NB4 (cell line): ENCODE measurements at regions not wholly inside any gene's neighbourhood (a gene's known extent, or its start where the extent isn't known, plus 50 kb on each side); places are given as distances from the start of the nearest gene placed in this dataset.
"Not testable (repeated sequence)": the region's sequence is repeated elsewhere in the genome, so short reads cannot be mapped to it uniquely, and the experiment has no call there.

Source experiments
- POLR2A ChIP-seq: IDR thresholded peaks from 2 replicates; pipeline ENCODE4 v1.6.1; 2011; ENCODE audit warnings: mild to moderate bottlenecking; ENCODE audit not compliant: insufficient read length; ENCODE audit errors: extremely low read depth
- TF ChIP-seq, protein P1 (sequence below): IDR thresholded peaks from one replicate; pipeline ENCODE4 v1.5.1; 2012; ENCODE audit warnings: low read depth, low read length

GRCh38 chr11:67880594-67881196, 123.2 kb downstream of the UNC93B1 start:
- TF ChIP-seq, protein P1, sequence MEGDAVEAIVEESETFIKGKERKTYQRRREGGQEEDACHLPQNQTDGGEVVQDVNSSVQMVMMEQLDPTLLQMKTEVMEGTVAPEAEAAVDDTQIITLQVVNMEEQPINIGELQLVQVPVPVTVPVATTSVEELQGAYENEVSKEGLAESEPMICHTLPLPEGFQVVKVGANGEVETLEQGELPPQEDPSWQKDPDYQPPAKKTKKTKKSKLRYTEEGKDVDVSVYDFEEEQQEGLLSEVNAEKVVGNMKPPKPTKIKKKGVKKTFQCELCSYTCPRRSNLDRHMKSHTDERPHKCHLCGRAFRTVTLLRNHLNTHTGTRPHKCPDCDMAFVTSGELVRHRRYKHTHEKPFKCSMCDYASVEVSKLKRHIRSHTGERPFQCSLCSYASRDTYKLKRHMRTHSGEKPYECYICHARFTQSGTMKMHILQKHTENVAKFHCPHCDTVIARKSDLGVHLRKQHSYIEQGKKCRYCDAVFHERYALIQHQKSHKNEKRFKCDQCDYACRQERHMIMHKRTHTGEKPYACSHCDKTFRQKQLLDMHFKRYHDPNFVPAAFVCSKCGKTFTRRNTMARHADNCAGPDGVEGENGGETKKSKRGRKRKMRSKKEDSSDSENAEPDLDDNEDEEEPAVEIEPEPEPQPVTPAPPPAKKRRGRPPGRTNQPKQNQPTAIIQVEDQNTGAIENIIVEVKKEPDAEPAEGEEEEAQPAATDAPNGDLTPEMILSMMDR = not testable (repeated sequence)
- not testable (repeated sequence) for TF ChIP-seq POLR2A
